Choroid plexus epithelial cell (primary cell): ENCODE measurements at regions not wholly inside any gene's neighbourhood (a gene's known extent, or its start where the extent isn't known, plus 50 kb on each side); places are given as distances from the start of the nearest gene placed in this dataset.
A peak's percentile ranks its signal among the peaks of the same experiment; 100 is the strongest.
"Not testable (repeated sequence)": the region's sequence is repeated elsewhere in the genome, so short reads cannot be mapped to it uniquely, and the experiment has no call there.

Experiments
- DNase-seq: peaks from one replicate; pipeline ENCODE4 v3.0.0-alpha.2; 2010; ENCODE audit warnings: low read depth
- H3K4me3 ChIP-seq: 2 replicates; pipeline ENCODE4 v1.5.1; 2011; ENCODE audit warnings: low read depth, mild to moderate bottlenecking, control low read depth, low read length, moderate library complexity
- TF ChIP-seq, protein P1 (sequence below): conservative IDR thresholded peaks from 2 replicates; pipeline ENCODE4 v1.5.1; 2011; ENCODE audit warnings: low read depth, mild to moderate bottlenecking, control low read depth, inconsistent platforms, low read length, moderate library complexity

DNA sequence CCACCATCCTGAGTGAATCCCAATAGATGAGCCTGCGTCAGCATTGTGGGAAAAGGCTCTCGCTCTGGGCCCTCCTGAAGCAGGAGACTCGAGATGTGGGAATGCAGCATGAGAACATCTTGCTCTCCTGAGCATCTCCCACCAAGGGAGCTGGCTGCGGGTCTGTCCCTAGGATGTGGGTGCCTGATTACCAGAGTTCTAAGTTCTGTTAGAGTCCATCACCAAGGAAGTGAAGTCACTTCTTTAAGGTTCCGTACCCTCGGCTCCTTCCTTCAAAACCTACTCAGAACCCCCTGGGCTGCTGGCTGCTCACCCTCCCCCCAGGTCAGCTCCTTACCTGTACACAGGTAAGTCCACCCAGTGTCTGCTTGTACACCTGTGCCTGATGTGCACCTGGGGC lies 100.5 kb upstream of the IGLL5 start:
- TF ChIP-seq, protein P1, sequence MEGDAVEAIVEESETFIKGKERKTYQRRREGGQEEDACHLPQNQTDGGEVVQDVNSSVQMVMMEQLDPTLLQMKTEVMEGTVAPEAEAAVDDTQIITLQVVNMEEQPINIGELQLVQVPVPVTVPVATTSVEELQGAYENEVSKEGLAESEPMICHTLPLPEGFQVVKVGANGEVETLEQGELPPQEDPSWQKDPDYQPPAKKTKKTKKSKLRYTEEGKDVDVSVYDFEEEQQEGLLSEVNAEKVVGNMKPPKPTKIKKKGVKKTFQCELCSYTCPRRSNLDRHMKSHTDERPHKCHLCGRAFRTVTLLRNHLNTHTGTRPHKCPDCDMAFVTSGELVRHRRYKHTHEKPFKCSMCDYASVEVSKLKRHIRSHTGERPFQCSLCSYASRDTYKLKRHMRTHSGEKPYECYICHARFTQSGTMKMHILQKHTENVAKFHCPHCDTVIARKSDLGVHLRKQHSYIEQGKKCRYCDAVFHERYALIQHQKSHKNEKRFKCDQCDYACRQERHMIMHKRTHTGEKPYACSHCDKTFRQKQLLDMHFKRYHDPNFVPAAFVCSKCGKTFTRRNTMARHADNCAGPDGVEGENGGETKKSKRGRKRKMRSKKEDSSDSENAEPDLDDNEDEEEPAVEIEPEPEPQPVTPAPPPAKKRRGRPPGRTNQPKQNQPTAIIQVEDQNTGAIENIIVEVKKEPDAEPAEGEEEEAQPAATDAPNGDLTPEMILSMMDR, result no peak
- no peak for DNase-seq
- H3K4me3 ChIP-seq, result no peak overlapping the region

DNA sequence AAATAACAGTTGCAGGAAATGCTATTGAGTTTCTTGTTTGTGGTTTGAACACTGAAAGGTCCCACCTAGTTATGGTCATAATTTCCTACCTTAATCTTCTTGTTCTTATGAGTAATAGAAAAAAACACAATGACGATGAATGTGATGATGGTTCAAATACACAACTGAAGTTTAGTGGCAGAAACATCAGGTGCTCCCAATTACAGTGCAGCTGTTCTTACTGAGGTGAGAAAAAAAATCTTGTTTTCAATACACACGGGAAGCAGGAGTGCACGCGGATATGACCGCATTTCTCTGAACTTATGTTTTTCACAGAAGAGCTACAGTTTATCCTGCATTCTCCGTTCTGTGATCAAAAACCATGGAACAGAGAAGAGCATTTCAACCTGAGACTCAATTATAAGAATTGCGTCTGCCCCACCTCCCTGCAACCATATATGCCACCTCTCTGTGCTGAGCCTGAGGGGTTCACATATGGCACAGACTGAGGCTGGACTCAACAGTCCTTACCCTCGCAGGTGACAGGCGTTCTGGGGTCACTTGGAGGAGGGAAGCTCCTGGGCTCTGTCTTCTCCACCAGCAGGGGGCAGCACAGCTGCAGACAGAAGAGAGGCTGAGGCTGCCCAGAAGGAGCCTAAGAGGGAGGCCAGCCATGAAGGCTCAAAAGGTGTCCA lies 99.7 kb upstream of the IGLL5 start:
- TF ChIP-seq, protein P1, result peak; percentile 92
- peak; percentile 72 for DNase-seq
- H3K4me3 ChIP-seq, result no peak overlapping the region

DNA sequence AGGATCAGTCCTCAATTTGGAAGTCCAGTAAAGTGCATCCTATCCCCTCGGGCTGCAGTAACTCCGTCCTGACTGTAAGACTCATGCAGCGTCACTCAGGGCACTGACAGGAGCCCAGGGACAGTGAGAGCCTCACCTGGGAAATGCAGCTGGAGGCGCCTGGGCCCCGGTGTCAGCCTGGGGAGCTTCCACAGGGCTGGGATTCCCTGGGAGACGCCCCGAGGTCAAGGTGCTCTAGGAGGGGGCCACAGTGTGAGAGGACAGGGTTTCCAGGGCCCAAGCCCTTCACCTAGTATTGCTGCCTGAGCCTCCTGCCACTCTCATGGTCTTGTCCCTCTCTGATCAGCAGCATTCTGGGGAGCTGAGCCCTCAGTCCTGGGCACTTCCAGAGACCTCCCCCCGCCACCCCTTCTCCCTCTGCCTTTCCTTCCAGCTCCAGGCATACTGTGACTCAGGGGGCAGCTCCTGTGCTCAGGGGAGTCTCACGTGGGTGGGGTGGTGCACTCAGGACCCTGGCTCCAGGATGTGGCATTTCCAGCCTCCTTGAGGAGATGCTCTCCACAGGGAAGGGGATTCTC lies 99.1 kb upstream of the IGLL5 start:
- TF ChIP-seq, protein P1, result no peak
- H3K4me3 ChIP-seq, result no peak overlapping the region
- DNase-seq, result no peak

DNA sequence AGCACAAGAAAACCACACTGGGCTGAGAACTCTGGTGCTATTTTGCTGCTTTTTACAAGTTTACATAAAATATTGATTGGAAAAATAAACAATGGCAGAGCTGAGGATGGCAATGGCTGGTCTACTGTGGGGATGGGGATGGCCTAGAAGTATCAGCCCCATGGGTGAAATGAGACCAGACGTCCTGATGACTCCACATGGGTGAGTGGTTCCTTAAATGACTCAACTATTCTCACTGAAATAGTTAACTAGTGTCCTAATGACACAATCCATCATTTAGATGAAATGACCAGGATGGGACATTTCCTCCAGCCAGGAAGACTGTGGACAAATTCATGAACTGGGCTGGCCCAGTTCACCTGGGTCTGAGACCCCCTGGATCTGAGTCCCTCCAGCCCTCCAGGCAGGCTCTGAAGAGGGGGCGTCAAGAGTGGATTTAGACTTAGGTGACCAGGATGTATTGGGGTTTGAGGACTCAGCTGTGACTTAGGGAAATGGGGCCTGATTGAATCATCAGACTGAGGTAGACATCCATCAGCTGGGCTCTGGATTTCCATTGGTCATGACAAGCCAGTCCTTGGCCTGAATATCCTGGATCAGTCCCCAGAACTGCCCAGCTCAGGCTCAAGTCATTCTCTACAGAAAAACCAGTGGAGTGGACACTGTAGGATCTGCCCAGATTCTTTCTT lies 98.2 kb upstream of the IGLL5 start:
- DNase-seq, result no peak
- TF ChIP-seq, protein P1, result no peak

DNA sequence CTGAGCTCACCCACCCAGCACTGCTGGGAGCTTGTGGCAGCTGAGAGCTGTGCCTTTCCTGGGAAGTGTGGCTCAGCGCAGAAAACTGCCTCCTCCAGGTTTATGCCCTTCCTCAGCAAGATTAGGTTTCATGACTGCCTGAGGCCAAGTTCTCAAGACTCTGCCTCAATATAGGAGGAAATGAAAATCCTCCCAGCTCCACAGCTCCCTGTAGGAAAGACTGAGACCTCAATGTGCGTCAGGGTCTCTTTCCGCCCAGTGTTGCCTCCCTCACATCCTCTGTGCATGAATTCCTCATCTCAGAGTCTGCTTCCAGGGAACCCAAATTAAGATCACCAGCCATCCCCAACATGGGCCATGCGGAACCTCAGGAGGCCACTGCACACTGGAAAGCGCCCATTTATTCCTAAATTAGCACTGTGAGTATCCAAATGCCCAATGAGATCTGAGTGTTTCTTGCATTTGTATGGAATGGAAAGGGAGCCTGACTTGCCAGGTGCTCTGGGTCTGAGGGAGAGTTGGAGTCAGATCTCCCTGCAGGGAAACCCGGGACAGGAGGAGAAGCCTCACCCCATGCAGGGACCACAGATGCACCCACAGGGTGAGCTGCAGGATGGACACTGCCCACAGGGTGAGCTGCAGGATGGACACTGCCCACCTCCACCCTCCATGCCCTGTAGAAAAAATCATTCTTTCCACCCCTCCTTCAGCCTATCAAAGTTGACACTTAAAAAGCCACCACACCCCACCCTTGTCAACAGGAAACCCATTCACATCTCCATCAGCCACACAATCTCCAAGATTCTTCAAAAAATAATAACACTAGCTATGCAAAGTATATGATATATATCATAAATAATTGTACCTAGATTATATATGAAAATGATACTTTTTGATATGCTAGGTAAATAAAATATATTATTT lies 97.4 kb upstream of the IGLL5 start:
- no peak for DNase-seq
- TF ChIP-seq, protein P1, result no peak
- H3K4me3 ChIP-seq, result no peak overlapping the region

More for the DNA sequence above, 98.2 kb upstream of the IGLL5 start:
- no peak overlapping the region for H3K4me3 ChIP-seq

DNA sequence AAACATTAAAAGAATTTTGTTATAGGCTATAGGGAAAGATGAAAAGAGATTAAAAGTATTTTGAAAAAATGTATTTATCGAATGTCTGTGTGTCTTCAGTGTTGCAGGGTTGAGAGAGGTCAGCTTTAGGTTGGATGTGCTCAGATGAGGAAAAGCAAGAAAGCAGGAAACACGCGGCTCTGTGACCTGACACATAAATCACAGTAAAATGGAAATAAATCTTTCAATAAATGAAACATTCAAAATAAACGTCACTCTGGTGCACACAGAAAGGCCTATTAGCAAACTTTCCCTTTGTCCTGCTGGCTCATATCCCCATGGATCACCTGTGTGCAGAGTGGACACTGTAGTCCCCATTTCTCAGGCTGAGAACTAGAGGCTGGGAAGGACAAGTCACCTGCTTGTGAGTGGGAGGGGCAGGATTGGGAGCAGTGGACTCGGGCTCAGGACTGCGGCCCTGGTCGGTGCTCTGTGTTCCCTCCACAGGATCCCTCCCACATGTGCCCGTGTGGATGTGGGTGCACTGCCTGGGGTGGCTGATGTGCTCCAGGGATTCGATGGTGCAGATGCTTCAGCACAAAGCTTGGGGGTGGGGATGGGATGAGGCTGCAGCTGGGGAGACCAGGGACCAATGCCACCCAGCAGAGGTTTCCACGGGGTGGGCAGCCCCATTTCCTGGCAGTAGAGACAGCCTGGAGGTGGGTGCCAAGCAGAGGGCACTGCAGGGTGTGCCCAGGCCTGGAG lies 96.0 kb upstream of the IGLL5 start:
- no peak for DNase-seq
- no peak overlapping the region for H3K4me3 ChIP-seq
- TF ChIP-seq, protein P1, result no peak

DNA sequence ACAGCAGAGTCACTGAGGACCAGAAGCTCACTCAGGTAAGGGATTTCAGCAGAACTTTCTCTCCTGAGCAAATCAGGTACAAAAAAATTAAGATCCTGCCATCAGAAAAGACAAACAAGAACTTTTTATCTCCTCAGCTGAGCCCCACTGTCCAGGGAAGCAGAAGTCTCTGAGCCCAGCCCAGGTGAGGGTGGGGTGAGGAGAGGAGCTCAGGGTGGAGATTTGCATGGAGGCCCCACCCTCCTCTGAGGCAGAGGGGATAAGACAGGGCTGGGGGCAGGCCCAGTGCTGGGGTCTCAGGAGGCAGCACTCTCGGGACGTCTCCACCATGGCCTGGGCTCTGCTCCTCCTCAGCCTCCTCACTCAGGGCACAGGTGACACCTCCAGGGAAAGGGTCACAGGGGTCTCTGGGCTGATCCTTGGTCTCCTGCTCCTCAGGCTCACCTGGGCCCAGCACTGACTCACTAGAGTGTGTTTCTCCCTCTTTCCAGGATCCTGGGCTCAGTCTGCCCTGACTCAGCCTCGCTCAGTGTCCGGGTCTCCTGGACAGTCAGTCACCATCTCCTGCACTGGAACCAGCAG lies 95.3 kb upstream of the IGLL5 start:
- DNase-seq, H3K4me3 ChIP-seq: not testable (repeated sequence)

DNA sequence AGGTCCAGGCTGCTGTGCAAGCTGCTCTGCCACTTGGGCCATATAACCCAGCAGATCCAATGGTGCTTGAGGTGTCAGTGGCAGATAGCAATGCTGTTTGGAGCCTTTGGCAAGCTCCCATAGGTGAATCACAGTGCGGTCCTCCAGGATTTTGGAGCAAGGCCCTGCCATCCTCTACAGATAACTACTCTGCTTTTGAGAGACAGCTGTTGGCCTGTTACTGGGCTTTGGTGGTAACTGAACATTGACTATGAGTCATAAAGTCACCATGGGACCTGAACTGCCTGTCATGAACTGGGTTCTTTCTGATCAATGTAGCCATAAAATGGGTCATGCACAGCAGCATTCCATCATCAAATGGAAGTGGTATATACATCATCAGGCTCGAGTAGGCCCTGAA lies 92.0 kb upstream of the IGLL5 start:
- not testable (repeated sequence) for DNase-seq, H3K4me3 ChIP-seq
